ENCODE measurements at regions not wholly inside any gene's neighbourhood (a gene's known extent, or its start where the extent isn't known, plus 50 kb on each side); places are given as distances from the start of the nearest gene placed in this dataset.

DNA sequence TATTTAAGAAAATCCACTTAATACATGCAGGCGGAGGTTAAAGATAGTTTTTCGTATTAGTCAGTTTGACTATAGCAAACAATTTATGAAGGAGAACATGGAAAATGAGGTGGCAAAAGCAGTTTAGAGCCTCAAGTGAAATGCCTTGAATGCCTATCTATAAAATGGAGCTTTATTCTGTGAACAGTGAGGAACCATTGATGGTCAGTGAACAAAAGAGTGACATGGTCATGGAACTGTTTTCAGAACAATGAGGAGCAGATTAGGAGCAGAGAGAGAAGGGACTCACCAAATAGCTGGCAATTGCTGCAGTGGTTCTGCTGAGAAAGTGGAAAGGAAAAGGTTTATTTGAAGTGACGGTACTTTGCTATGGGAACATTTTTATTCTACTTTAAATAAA lies 299.8 kb downstream of the DUSP10 start:
- no peak for DNase-seq (ENCODE audit: low spot score)
- in situ Hi-C loops (cut with MboI; ENCODE audit: low pct_unique_long_range_greater_than_20kb, low sequenced_read_pairs, unreplicated experiment): no loop called here
- TF ChIP-seq, protein P1, sequence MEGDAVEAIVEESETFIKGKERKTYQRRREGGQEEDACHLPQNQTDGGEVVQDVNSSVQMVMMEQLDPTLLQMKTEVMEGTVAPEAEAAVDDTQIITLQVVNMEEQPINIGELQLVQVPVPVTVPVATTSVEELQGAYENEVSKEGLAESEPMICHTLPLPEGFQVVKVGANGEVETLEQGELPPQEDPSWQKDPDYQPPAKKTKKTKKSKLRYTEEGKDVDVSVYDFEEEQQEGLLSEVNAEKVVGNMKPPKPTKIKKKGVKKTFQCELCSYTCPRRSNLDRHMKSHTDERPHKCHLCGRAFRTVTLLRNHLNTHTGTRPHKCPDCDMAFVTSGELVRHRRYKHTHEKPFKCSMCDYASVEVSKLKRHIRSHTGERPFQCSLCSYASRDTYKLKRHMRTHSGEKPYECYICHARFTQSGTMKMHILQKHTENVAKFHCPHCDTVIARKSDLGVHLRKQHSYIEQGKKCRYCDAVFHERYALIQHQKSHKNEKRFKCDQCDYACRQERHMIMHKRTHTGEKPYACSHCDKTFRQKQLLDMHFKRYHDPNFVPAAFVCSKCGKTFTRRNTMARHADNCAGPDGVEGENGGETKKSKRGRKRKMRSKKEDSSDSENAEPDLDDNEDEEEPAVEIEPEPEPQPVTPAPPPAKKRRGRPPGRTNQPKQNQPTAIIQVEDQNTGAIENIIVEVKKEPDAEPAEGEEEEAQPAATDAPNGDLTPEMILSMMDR (IDR thresholded peaks at IDR 0.05; ENCODE audit: extremely low read depth, insufficient read depth, missing control alignments): no peak

DNA sequence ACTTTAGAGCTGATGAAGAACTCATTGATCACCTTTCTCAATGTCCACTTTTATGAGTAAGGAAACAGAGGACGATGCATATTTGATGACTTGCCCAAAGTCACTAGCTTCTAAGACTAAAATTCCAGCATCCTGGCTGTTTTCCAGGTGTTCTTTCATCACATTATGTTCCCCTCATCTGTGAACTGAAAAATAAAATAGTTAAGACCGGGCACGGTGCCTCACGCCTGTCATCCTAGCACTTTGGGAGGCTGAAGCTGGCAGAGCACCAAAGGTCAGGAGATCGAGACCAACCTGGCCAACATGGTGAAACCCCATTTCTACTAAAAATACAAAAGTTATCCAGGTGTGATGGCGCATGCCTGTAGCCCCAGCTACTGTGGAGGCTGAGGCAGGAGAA lies 297.5 kb downstream of the DUSP10 start:
- in situ Hi-C loops (cut with MboI; ENCODE audit: low pct_unique_long_range_greater_than_20kb, low sequenced_read_pairs, unreplicated experiment): no loop called here
- TF ChIP-seq, protein P1 (IDR thresholded peaks at IDR 0.05; ENCODE audit: extremely low read depth, insufficient read depth, missing control alignments): no peak
- DNase-seq (ENCODE audit: low spot score): no peak

DNA sequence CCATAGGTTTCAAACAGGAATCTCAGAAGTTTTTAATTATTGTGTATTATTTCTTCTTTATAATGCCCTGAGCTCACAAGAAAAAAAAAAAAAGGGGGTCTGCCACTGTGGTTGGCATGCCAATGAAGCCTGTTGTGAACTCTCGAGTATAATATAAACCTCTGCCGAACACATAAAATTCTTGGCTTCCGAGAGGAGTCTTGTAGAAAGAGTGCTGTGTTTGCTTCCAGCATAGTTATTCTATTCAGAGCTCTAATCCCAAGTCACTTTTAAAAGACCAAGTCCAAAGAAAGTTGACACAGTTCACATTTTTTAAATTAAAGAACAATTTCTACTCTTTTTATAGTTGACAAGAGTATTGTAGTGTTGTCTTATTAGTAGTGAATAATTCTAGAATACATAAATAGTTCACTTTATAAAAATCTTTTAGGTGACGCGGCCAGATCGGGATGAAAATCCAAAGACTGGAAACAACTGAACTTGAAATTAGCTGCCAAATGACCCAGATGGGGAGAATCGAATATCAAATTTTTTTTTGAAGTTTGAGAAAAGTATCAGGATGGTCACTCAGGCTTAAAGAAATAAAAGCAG lies 293.2 kb downstream of the DUSP10 start:
- in situ Hi-C loops (cut with MboI; ENCODE audit: low pct_unique_long_range_greater_than_20kb, low sequenced_read_pairs, unreplicated experiment): no loop called here
- TF ChIP-seq, protein P1 (IDR thresholded peaks at IDR 0.05; ENCODE audit: extremely low read depth, insufficient read depth, missing control alignments): no peak
- no peak for DNase-seq (ENCODE audit: low spot score)

DNA sequence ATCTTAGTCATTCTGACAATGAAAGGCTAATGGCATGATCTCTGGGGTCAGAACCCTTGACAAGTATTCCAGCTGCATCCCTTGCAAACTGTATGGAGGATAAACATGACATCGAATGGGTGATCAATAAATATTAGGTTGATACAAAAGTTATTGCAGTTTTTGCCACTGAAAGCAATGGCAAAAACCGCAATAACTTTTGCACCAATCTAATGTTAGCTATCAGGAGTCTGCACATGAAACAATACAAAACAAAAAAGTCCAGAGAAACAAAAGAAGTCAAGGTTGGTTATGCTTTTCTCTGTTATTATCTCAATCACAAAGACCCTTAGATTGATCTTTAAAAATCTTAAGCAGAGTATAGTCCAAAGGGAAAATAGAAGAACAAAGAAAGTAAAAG lies 292.7 kb downstream of the DUSP10 start:
- DNase-seq (ENCODE audit: low spot score): no peak
- TF ChIP-seq, protein P1 (IDR thresholded peaks at IDR 0.05; ENCODE audit: extremely low read depth, insufficient read depth, missing control alignments): no peak
- in situ Hi-C loops (cut with MboI; ENCODE audit: low pct_unique_long_range_greater_than_20kb, low sequenced_read_pairs, unreplicated experiment): no loop called here

DNA sequence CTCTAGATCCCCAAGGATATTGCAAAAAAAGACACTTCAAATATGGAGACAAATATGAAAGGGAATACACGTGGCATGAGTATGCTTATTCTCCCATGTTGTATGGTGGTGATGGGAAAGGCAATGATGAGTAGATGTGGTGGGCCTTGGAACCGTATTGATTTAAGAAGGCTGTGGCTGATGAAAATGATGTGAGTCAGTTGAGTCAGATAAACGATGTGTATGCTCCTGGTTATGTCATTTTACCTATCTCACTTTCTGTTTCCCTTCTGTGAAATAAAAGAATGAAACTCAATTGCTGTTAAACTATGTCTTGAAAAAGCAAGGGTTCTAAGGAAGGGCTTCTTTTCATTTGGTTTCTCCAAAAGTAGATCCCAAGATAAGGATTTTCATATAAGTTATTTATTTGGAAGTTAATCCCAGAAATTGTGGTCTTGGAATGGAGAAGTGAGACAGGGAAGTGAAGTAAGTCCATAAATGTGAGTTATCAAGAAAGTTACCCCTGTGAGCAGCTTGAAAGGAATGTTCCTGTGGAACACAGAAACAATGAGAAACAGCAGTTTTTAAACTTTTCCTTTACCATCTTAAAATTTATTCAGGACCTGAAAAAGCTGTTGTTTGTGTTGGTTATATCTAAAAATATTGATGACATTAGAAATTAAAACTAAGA lies 292.0 kb downstream of the DUSP10 start:
- no peak for DNase-seq (ENCODE audit: low spot score)
- TF ChIP-seq, protein P1 (IDR thresholded peaks at IDR 0.05; ENCODE audit: extremely low read depth, insufficient read depth, missing control alignments): no peak
- in situ Hi-C loops (cut with MboI; ENCODE audit: low pct_unique_long_range_greater_than_20kb, low sequenced_read_pairs, unreplicated experiment): no loop called here

DNA sequence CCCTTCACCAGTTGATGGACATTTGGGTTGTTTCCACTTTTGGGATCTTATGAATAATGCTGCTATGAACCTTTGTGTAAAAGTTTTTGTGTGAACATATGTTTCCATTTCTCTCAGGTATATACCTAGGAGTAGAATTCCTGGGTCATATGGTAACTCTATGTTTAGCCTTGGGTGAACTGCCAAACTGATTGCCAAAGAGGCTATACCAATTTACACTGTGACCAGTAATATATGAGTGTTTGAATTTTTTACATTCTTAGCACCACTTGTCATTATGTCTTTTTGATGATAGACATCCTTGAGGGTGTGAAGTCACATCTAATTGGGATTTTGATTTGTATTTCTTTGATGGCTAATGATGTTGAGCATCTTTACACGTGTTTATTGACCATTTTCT lies 290.1 kb downstream of the DUSP10 start:
- in situ Hi-C loops (cut with MboI; ENCODE audit: low pct_unique_long_range_greater_than_20kb, low sequenced_read_pairs, unreplicated experiment): no loop called here
- DNase-seq (ENCODE audit: low spot score): no peak
- TF ChIP-seq, protein P1 (IDR thresholded peaks at IDR 0.05; ENCODE audit: extremely low read depth, insufficient read depth, missing control alignments): no peak
